HuH-7 (cell line): ENCODE measurements at regions not wholly inside any gene's neighbourhood (a gene's known extent, or its start where the extent isn't known, plus 50 kb on each side); places are given as distances from the start of the nearest gene placed in this dataset.
"Not testable (repeated sequence)": the region's sequence is repeated elsewhere in the genome, so short reads cannot be mapped to it uniquely, and the experiment has no call there.

Source experiments
- DNase-seq: peaks from one replicate; pipeline ENCODE4 v3.0.0; 2011; ENCODE audit warnings: low spot score

DNA sequence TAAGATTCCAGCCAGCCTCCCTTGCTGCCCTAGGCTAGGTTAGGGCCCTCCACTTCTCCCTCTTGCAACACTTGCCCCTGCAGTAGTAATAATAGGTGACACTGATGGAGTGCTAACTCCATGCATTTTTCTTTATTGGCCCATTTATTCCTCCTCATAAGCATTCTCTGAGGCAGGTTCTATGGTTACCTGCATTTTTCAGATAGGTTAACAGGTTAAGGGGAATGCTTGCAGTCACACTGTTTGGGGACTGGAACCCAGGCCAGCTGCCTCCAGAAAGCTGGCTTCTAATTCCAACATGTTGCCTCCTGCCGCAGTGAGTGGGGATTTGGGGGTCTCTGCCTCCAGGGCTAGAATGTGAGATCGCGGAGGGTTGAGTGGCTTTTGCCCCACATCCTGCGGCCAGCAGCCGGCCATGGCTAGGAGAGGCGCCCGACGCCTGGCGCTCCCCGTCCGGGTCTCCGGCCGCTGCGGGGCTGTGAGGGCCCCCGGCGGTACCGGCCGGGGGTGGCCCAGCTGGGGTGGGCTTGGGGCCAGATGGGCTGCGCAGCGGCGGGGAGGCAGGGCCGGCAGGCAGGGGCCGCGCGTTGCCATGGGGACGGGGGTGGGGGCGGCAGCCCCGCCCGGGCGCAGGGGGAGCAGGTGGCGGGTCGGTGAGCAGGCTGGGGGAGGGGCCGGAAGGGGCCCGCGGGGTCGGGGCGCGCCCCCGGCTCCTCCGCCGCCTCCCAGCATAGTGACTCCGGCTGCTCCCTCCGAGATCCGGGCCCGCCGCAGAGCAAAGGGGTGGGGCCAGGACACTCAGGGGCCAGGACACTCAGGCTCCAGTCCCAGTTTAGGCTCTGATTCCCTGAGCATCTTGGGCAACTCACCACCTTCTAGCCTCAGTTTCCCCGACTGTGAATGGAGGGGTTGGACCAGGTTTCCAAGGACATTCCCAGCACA, 68.4 kb upstream of the SSBP3 start:
- peak; percentile 51 for DNase-seq

DNA sequence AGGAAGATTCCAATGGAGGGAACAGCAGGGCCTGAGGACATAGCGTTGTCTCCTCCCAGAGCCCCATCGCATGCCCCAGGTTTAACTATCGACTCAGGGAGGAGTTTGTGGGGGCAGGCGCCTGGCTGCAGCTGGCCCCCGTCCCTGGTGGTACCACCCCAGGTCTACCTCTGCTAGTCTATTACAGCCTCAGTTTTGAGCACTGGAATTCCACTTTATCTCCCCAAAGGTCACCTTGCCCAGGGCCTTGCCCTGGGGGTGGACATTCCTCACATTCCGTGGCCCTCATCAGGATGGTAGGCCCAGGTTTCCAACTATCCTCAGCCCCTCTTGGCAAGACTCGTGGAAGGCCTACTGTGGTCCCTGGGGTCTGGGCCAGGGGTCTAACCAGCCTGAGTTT, 65.4 kb upstream of the SSBP3 start:
- DNase-seq, result no peak

- not testable (repeated sequence) for DNase-seq
These were observed 63.2 kb upstream of the SSBP3 start for GRCh38 chr1:54469444-54469843.

DNA sequence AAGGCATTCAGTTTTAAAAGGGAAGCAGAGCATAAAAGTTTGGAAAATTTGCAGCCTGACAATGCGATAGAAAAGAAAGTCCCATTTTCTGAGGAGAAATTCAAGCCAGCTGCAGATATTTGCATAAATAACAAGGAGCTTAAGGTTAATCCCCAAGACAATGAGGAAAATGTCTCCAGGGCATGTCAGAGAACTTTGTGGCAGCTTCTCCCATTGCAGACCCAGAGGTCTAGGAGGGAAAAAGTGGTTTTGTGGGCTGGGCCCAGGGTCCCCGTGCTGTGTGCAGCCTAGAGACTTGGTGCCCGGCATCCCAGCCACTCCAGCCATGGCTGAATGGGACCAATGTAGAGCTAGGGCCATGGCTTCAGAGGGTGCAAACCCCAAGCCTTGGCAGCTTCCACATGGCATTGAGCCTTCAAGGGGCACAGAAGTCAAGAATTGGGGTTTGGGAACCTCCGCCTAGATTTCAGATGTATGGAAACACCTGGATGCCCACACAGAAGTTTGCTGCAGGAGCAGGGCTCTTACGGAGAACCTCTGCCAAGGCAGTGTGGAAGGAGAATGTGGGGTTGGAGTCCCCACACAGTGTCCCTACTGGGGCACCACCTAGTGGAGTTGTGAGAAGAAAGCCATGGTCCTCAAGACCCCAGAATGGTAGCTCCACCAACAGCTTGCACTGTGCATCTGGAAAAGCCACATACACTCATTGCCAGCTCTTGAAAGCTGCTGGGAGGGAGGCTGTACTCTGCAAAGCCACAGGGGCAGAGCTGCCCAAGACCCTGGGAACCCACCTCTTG, 62.3 kb upstream of the SSBP3 start:
- not testable (repeated sequence) for DNase-seq

GRCh38 chr1:54465351-54465811, 59.2 kb upstream of the SSBP3 start:
- no peak for DNase-seq

DNA sequence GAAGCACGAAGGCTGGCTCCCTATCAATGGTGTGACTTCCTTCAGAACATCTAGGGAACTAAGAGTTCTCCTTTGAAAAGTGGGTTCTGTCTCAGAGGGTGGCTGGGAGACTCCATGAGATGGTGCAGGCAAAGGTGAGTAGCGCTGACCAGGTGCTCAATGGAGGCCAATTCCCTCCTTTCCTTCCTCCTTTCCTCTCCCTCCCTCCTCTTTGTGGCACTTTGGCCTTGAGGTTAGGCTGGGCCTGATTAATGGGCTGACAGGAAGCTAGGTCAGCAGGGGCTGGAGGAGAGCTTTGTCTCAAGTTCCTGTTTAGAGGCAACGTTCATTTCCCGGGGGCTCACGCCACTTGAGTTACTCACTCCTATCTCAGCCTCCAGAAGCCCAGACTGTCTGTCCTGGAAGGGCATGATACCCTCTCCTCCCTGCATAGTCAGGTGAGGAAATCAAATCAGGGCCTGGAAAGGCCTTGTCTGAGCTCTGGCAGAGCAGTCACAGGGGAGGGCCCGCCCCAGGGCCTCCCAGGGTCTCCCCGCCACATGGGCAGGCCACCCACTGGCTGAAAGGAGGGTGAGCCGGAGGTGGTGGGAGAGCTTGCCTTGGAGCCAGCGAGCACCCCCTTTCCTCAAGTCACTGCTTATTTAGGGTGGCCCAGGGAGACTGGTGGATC, 58.4 kb upstream of the SSBP3 start:
- no peak for DNase-seq

GRCh38 chr1:54464031-54464476, 57.9 kb upstream of the SSBP3 start:
- no peak for DNase-seq

- no peak for DNase-seq
These were observed 57.3 kb upstream of the SSBP3 start for GRCh38 chr1:54463259-54464030.

DNA sequence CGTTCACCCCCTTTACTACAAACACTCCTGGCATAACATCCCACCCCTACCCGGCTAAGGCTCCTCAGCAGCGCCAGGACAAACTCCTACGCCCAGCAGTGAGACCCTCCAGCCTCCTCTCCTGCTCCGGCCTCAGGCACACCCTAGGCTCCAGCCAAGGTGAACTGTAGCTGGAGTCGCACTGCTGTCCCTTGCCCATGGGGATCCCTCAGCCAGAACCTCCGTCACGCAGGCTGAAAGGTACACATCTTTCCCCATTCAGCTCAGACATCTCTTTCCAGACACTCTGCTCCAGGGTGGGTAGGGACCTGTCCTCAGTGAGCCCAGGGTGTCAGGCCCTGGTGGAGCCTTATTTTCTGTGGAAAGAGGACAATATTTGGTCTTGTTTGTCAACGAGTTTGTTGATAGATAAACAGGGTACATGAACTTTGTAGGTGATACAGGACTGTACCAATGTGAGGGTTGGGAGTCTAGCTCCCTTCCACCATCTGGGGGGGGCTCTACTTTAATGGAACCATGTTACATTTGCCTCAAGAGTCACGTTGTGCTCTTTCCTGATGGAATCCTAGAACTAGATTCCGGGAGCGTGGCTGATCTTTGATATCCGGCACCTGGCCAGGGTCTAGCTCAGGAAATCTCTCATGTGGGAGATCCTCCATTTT, 56.5 kb upstream of the SSBP3 start:
- DNase-seq, result no peak

- no peak for DNase-seq
These were observed 55.8 kb upstream of the SSBP3 start for GRCh38 chr1:54461731-54462596.

GRCh38 chr1:54460861-54461387, 54.7 kb upstream of the SSBP3 start:
- DNase-seq, result no peak

GRCh38 chr1:54460351-54460750, 54.2 kb upstream of the SSBP3 start:
- DNase-seq, result no peak

DNA sequence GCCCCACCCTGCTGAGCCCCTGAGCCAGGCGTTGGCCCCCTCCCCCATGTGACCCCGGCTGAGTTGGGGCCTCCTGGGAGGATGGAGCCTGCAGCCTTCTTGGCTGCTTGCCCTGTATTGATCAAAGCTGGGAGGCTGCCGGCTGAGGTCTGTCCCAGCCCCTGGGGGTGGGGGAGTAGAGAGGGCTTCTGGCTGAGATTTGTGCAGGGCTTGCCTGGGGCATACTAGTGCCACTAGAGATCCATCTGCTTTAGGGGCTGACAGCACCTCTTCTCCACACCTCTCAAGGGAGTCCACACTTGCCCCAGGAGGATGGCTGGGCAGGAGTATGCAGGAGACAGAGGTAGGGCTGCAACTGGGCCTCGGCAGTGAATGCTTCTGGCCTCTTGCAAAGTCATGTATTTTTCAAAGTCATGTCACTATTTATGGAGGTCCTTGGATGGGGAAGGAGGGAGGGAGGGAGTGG, 53.6 kb upstream of the SSBP3 start:
- peak; percentile 52 for DNase-seq

DNA sequence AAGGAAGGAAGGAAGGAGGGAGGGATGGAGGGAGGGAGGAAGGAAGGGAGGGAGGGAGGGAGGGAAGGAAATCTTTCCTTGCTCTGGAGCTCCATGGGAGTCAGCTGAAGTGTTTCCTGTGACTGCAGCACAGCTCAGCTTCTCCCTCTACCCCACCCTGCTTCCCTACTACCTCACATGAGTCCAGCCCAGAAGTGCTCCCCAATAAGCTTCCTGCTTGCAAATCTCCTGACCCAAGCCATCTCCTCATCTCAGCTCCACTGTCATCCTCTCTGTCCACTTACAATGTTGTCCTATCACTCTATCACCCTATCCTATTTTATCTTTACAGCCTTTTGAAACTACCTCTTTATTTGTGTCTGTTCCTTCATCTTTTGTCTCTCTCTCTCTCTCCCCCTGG, 52.9 kb upstream of the SSBP3 start:
- DNase-seq, result no peak

DNA sequence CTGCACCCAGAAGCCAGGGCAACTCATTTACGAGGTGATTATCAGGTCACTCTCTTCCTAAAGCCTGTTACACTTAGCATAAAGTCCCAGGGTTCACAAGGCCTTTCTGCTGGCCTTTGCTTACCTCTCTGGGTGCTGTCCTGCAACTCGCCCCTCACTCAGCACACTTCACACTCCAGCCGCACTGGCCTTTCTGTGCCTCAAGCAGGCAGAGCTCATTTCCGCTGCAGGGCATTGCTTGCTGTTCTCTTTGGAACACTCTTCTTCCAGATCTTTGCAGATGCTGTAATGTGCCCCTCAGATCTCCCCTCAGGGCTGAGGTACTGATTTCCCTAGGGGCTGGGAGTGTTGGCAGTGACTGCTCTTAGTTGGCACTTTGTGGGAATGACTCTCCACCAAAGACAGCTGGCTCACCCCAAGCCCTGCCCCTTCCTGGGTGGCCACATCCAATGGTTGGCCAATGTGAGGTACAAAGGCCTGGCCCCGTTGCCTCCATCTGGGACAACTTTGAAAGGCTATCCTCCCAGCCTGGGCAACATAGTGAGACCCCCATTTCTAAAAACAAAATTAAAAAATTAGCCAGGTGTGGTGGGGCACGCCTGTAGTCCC, 50.8 kb upstream of the SSBP3 start:
- DNase-seq, result no peak

DNA sequence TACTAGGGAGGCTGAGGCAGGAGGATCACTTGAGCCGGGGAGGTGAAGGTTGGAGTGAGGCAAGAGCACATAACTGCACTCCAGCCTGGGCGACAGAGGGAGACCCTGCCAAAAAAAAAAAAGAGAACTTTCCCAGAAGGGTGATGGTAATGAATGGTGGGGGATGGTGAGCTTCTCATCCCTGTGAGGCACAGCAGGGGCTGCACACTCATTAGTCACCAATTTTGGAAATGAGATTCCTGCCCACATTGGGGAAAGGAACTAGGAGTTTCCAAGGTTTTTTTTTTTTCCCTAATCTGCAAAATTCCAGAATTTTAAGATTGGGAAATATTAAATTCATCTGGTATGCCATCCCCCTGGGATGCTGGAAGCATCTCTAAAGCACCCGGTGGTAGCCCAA, 50.2 kb upstream of the SSBP3 start:
- DNase-seq, result no peak
